HL-60 (cell line): ENCODE measurements at regions not wholly inside any gene's neighbourhood (a gene's known extent, or its start where the extent isn't known, plus 50 kb on each side); places are given as distances from the start of the nearest gene placed in this dataset.
"Not testable (repeated sequence)": the region's sequence is repeated elsewhere in the genome, so short reads cannot be mapped to it uniquely, and the experiment has no call there.

Experiments used
- DNase-seq, 2 experiments: peaks; one replicate each; pipeline ENCODE4 v3.0.0-alpha.2; 2010 to 2020; ENCODE audit warnings: low read depth in 1 of 2, low spot score in 1 of 2
- H3K27ac ChIP-seq: fragments of 250-450 bp; sonication (Bioruptor Pico); replicated peaks from 2 replicates; pipeline ENCODE4 v1.5.1; 2020; ENCODE audit warnings: mild to moderate bottlenecking, moderate library complexity
- H3K27me3 ChIP-seq: fragments of 250-450 bp; sonication (Bioruptor Pico); 2 replicates; pipeline ENCODE4 v1.5.1; 2021; ENCODE audit warnings: mild to moderate bottlenecking, moderate library complexity; ENCODE audit not compliant: insufficient read depth, poor library complexity, severe bottlenecking
- H3K4me3 ChIP-seq: replicated peaks from 2 replicates; pipeline ENCODE4 v1.5.1; 2011; ENCODE audit warnings: mild to moderate bottlenecking, control low read depth, low read length; ENCODE audit not compliant: insufficient read depth
- GABPA ChIP-seq: IDR thresholded peaks from 2 replicates; pipeline ENCODE4 v1.6.1; 2012; ENCODE audit warnings: low read depth
- POLR2AphosphoS5 ChIP-seq: IDR thresholded peaks from 2 replicates; pipeline ENCODE4 v1.6.1; 2012; ENCODE audit warnings: low read depth
- SPI1 ChIP-seq: IDR thresholded peaks from 2 replicates; pipeline ENCODE4 v1.6.1; 2012; ENCODE audit warnings: low read depth, mild to moderate bottlenecking, borderline replicate concordance
- TF ChIP-seq, protein P1 (sequence below): IDR thresholded peaks from one replicate; pipeline ENCODE4 v1.5.1; 2011; ENCODE audit warnings: low read length, control low read depth, inconsistent platforms; ENCODE audit not compliant: insufficient read depth
- TF ChIP-seq, protein P2 (sequence below): IDR thresholded peaks from 2 replicates; pipeline ENCODE4 v1.6.1; 2012; ENCODE audit warnings: low read depth; ENCODE audit not compliant: insufficient replicate concordance

DNA sequence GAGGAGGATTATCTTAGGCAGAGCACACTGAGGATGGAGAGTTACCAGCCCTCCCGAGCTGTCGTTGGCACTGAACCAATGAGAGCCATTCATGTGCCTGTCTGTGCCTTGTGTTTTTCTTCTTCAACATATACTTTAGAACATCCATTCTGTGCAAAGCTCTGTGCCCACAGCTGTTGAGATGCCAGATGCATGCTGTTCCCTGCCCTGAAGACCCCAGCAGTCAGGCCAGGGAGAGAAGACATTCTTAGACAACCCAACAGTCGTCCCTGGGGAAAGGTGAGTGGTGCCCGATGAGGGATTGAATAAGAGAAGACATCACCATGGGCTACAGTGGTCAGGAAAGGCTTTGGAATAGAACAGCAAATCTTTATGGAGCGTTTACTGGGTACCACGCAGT lies 114.1 kb downstream of the NRN1 start:
- no peak overlapping the region for H3K27ac ChIP-seq
- TF ChIP-seq, protein P1, sequence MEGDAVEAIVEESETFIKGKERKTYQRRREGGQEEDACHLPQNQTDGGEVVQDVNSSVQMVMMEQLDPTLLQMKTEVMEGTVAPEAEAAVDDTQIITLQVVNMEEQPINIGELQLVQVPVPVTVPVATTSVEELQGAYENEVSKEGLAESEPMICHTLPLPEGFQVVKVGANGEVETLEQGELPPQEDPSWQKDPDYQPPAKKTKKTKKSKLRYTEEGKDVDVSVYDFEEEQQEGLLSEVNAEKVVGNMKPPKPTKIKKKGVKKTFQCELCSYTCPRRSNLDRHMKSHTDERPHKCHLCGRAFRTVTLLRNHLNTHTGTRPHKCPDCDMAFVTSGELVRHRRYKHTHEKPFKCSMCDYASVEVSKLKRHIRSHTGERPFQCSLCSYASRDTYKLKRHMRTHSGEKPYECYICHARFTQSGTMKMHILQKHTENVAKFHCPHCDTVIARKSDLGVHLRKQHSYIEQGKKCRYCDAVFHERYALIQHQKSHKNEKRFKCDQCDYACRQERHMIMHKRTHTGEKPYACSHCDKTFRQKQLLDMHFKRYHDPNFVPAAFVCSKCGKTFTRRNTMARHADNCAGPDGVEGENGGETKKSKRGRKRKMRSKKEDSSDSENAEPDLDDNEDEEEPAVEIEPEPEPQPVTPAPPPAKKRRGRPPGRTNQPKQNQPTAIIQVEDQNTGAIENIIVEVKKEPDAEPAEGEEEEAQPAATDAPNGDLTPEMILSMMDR = no peak
- TF ChIP-seq SPI1 (no peak), POLR2AphosphoS5 (no peak), GABPA (no peak)
- TF ChIP-seq, protein P2, sequence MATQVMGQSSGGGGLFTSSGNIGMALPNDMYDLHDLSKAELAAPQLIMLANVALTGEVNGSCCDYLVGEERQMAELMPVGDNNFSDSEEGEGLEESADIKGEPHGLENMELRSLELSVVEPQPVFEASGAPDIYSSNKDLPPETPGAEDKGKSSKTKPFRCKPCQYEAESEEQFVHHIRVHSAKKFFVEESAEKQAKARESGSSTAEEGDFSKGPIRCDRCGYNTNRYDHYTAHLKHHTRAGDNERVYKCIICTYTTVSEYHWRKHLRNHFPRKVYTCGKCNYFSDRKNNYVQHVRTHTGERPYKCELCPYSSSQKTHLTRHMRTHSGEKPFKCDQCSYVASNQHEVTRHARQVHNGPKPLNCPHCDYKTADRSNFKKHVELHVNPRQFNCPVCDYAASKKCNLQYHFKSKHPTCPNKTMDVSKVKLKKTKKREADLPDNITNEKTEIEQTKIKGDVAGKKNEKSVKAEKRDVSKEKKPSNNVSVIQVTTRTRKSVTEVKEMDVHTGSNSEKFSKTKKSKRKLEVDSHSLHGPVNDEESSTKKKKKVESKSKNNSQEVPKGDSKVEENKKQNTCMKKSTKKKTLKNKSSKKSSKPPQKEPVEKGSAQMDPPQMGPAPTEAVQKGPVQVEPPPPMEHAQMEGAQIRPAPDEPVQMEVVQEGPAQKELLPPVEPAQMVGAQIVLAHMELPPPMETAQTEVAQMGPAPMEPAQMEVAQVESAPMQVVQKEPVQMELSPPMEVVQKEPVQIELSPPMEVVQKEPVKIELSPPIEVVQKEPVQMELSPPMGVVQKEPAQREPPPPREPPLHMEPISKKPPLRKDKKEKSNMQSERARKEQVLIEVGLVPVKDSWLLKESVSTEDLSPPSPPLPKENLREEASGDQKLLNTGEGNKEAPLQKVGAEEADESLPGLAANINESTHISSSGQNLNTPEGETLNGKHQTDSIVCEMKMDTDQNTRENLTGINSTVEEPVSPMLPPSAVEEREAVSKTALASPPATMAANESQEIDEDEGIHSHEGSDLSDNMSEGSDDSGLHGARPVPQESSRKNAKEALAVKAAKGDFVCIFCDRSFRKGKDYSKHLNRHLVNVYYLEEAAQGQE = no peak
- no peak for DNase-seq
- H3K4me3 ChIP-seq = no peak overlapping the region
- no peaks in the 10 kb centered on the region for H3K27me3 ChIP-seq

DNA sequence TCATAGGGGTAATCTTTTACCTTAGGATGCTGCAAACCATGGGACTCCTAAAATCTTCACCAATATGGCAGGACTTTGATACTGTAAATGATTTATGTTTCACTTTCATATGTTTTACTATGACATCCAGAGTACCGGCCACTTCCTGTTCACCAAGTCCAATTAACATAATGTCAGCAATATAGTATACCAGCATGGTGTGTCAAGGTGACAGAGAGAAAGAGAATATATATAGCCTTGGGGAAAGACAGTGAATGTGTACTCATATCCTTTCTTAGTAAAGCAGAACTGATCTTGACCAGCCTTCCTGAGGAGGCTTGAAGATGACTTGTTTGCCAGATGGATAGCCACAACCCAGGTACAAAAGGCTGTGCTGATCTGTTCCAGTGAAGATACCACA lies 127.9 kb downstream of the NRN1 start:
- TF ChIP-seq SPI1 (no peak), POLR2AphosphoS5 (no peak), GABPA (no peak)
- TF ChIP-seq, protein P1 = no peak
- TF ChIP-seq, protein P2 = no peak
- Histone ChIP-seq H3K4me3 (no peak overlapping the region), H3K27me3 (no peaks in the 10 kb centered on the region), H3K27ac (no peak overlapping the region)
- DNase-seq = no peak

DNA sequence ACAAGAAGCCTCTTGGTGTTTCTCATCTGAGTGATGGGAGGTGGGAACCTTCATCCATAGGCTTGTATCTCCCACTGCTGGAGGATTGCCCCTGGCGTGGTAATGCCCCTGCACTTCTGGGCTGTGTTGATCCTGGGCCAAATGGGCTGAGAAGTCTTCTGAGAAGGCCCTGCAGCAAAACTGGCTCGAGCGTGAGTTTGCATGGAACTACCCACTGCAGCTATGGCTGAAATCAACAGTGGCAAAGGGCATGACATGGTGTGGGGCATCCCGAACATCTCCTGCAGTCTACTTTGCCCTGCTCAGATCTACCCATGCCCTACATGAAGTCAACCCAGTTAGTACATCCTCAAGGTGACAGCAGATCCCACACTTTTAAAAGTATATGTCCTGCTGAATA lies 130.6 kb downstream of the NRN1 start:
- Histone ChIP-seq H3K4me3 (no peak overlapping the region), H3K27me3 (no peaks in the 10 kb centered on the region), H3K27ac (no peak overlapping the region)
- TF ChIP-seq GABPA = no peak
- TF ChIP-seq POLR2AphosphoS5 = no peak
- TF ChIP-seq, protein P1 = no peak
- TF ChIP-seq, protein P2 = no peak
- no peak for TF ChIP-seq SPI1
- no peak for DNase-seq

DNA sequence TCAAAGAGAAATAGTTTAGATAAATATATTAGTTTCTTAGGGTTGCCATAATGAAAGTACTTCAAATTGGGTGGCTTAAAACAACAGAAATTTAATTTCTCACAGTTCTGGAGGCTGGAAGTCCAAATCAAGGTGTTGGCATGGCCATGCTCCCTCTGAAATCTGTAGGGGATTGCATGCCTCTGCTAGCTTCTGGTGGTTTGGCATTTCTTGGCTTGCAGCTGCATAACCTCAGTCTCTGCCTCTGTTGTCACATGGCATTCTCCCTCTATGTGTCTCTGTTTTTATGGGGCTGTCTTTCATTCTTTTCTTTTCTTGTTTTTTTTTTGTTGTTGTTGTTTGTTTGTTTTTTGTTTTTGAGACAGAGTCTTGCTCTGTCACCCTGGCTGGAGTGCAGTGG lies 132.7 kb downstream of the NRN1 start:
- not testable (repeated sequence) for H3K27me3 ChIP-seq, H3K27ac ChIP-seq, DNase-seq, H3K4me3 ChIP-seq
